Uterus (tissue), 2 donors: ENCODE measurements at regions not wholly inside any gene's neighbourhood (a gene's known extent, or its start where the extent isn't known, plus 50 kb on each side); places are given as distances from the start of the nearest gene placed in this dataset.

Source experiments
- POLR2A ChIP-seq, 2 donors: fragments of 450-650 bp; IDR thresholded peaks; one replicate each; pipeline ENCODE4 v1.6.1; 2016; ENCODE audit warnings: antibody characterized with exemption in 2 of 2, mild to moderate bottlenecking in 1 of 2, moderate library complexity in 1 of 2
- TF ChIP-seq, protein P1 (sequence below), 4 experiments: fragments of 200-600 bp in 2 of 4; fragments of 450-650 bp in 2 of 4; sonication (generic) in 2 of 4; IDR thresholded peaks; one replicate each; pipeline ENCODE4 v1.5.1; 2016 to 2019; ENCODE audit warnings: antibody characterized with exemption in 4 of 4, mild to moderate bottlenecking in 2 of 4, moderate library complexity in 1 of 4

DNA sequence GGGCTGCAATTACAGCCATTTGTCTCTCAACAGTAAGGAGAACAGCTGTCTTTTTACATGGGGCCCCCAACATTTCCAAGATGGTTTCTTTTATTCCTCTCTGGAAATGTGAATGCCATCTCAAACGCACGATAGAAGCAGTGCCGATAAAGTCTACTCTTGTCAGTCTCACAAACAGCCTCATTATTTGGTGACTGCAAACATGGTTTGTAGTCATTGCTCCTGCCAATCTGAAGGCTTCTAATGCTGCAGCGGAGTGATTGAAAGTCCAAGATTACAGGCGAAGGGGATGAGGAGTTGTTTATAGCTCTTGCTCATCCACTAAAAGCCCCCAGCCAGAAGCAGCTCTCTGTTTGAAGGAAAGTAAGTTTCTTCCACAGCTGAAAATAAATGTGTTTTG, 657.1 kb downstream of the CBLN4 start:
- TF ChIP-seq, protein P1, sequence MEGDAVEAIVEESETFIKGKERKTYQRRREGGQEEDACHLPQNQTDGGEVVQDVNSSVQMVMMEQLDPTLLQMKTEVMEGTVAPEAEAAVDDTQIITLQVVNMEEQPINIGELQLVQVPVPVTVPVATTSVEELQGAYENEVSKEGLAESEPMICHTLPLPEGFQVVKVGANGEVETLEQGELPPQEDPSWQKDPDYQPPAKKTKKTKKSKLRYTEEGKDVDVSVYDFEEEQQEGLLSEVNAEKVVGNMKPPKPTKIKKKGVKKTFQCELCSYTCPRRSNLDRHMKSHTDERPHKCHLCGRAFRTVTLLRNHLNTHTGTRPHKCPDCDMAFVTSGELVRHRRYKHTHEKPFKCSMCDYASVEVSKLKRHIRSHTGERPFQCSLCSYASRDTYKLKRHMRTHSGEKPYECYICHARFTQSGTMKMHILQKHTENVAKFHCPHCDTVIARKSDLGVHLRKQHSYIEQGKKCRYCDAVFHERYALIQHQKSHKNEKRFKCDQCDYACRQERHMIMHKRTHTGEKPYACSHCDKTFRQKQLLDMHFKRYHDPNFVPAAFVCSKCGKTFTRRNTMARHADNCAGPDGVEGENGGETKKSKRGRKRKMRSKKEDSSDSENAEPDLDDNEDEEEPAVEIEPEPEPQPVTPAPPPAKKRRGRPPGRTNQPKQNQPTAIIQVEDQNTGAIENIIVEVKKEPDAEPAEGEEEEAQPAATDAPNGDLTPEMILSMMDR (IDR thresholded peaks at IDR 0.05) = no peak
- no peak for TF ChIP-seq POLR2A (IDR thresholded peaks at IDR 0.05)
